ENCODE measurements at regions not wholly inside any gene's neighbourhood (a gene's known extent, or its start where the extent isn't known, plus 50 kb on each side); places are given as distances from the start of the nearest gene placed in this dataset.

DNA sequence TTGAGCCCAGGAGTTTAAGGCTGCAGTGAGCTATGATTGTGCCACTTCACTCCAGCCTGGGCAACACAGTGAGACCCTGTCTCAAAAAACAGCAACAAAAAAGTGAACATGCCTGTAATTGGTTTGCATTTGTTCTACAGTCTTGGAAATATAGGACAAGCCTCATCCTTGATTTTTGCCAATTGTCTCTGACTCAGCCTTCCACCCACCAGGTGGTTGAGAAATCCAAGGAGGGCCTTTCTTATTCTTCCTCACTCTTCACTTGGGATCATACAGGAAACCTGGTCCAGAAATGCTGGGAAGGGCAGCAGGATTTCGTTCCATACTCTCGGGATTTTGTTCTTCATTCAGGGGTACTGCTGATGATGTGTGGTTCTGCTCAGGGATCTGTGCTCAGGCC lies 94.6 kb downstream of the CDC42EP3 start:
- TF ChIP-seq, protein P1, sequence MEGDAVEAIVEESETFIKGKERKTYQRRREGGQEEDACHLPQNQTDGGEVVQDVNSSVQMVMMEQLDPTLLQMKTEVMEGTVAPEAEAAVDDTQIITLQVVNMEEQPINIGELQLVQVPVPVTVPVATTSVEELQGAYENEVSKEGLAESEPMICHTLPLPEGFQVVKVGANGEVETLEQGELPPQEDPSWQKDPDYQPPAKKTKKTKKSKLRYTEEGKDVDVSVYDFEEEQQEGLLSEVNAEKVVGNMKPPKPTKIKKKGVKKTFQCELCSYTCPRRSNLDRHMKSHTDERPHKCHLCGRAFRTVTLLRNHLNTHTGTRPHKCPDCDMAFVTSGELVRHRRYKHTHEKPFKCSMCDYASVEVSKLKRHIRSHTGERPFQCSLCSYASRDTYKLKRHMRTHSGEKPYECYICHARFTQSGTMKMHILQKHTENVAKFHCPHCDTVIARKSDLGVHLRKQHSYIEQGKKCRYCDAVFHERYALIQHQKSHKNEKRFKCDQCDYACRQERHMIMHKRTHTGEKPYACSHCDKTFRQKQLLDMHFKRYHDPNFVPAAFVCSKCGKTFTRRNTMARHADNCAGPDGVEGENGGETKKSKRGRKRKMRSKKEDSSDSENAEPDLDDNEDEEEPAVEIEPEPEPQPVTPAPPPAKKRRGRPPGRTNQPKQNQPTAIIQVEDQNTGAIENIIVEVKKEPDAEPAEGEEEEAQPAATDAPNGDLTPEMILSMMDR (conservative IDR thresholded peaks at IDR 0.05; ENCODE audit: low read depth, low read length) = no peak
- TF ChIP-seq POLR2A (IDR thresholded peaks at IDR 0.05; ENCODE audit: low read depth, low read length) (no peak), BHLHE40 (IDR thresholded peaks at IDR 0.05; ENCODE audit: low read depth, low read length) (no peak), SMC3 (IDR thresholded peaks at IDR 0.05; ENCODE audit: low read depth, low read length) (no peak), CEBPB (IDR thresholded peaks at IDR 0.05; ENCODE audit: low read depth, low read length) (peak; percentile 77), MXI1 (IDR thresholded peaks at IDR 0.05; ENCODE audit: borderline replicate concordance, low read depth, low read length) (no peak), RFX5 (IDR thresholded peaks at IDR 0.05; ENCODE audit: low read depth, low read length) (no peak), RCOR1 (IDR thresholded peaks at IDR 0.05; ENCODE audit: insufficient replicate concordance, low read length) (no peak)
- TF ChIP-seq, protein P2, sequence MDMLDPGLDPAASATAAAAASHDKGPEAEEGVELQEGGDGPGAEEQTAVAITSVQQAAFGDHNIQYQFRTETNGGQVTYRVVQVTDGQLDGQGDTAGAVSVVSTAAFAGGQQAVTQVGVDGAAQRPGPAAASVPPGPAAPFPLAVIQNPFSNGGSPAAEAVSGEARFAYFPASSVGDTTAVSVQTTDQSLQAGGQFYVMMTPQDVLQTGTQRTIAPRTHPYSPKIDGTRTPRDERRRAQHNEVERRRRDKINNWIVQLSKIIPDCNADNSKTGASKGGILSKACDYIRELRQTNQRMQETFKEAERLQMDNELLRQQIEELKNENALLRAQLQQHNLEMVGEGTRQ (IDR thresholded peaks at IDR 0.05; ENCODE audit: low read depth, low read length) = no peak

Data from IMR-90 (cell line).